HCT116 (cell line): ENCODE measurements at regions not wholly inside any gene's neighbourhood (a gene's known extent, or its start where the extent isn't known, plus 50 kb on each side); places are given as distances from the start of the nearest gene placed in this dataset.
"Not testable (repeated sequence)": the region's sequence is repeated elsewhere in the genome, so short reads cannot be mapped to it uniquely, and the experiment has no call there.

Experiments used
- ATAC-seq: fragments of 200-7000 bp; cut with Tn5 transposase; 2 replicates; pipeline ENCODE4 v1.9.1; 2020; ENCODE audit warnings: mild to moderate bottlenecking, moderate library complexity
- BruUV-seq: library from RNA; stranded (reverse); fragments of 400-500 nt; replicated peaks from 2 replicates; lab custom pipeline; 2021; lab: Mats Ljungman, UMichigan
- CTCF ChIA-PET: fragments of 300-600 bp; sonication (Branson Sonifier 250); formaldehyde crosslinking; loops from one replicate; lab custom pipeline; 2021; ENCODE audit warnings: antibody characterized with exemption; lab: Charles Lee
- POLR2A ChIA-PET: fragments of 300-600, 350-600 bp; sonication (Branson Sonifier 250); formaldehyde crosslinking; loops from one replicate; lab custom pipeline; 2021; ENCODE audit warnings: antibody characterized with exemption; lab: Charles Lee
- RAD21 ChIA-PET, 2 experiments: fragments of 300-600 bp; sonication (Branson Sonifier 250); formaldehyde crosslinking; loops; one replicate each; lab custom pipeline; 2023; ENCODE audit warnings: low total read pairs in 2 of 2; ENCODE audit not compliant: uncharacterized antibody in 2 of 2, unreplicated experiment in 2 of 2, low non-redundant PET in 1 of 2; lab: Charles Lee
- DNase-seq: peaks from one replicate; pipeline ENCODE4 v3.0.0-alpha.2; 2010; ENCODE audit warnings: low read depth, low spot score
- H2AFZ ChIP-seq: fragments of 200-600 bp; shearing (Covaris generic), sonication (generic); 2 replicates; pipeline ENCODE4 v1.6.1; 2017; ENCODE audit warnings: low read depth, mixed run types, mixed read lengths, antibody characterized with exemption, low read length; ENCODE audit not compliant: poor library complexity, severe bottlenecking
- H3K27ac ChIP-seq: 2 replicates; pipeline ENCODE4 v1.5.1; 2012; ENCODE audit warnings: low read depth, low read length
- H3K27me3 ChIP-seq: fragments of 200-600 bp; sonication (generic); 2 replicates; pipeline ENCODE4 v1.6.1; 2016; ENCODE audit warnings: mixed run types, low read length, mixed read lengths; ENCODE audit not compliant: insufficient read depth
- H3K36me3 ChIP-seq, 2 experiments: fragments of 200-500 bp in 1 of 2; fragments of 200-600 bp in 1 of 2; sonication (Bioruptor generic) in 1 of 2; sonication (generic) in 1 of 2; 2 replicates each; pipeline versions ENCODE4 v1.5.1 to v1.6.1; 2014 to 2016; ENCODE audit warnings: low read length in 2 of 2, inconsistent platforms in 1 of 2, mixed read lengths in 1 of 2, mixed run types in 1 of 2; ENCODE audit not compliant: insufficient read depth in 2 of 2, control insufficient read depth in 1 of 2
- H3K4me1 ChIP-seq, 2 experiments: fragments of 200-600 bp in 1 of 2; sonication (generic) in 1 of 2; 2 replicates each; pipeline versions ENCODE4 v1.5.1 to v1.6.1; 2012 to 2017; ENCODE audit warnings: low read length in 2 of 2, inconsistent platforms in 1 of 2, mild to moderate bottlenecking in 1 of 2, mixed read lengths in 1 of 2, mixed run types in 1 of 2, moderate library complexity in 1 of 2; ENCODE audit not compliant: insufficient read depth in 2 of 2, control insufficient read depth in 1 of 2
- H3K4me2 ChIP-seq: fragments of 200-600 bp; sonication (generic); 2 replicates; pipeline ENCODE4 v1.6.1; 2017; ENCODE audit warnings: mixed run types, low read length, mixed read lengths
- H3K4me3 ChIP-seq, 2 experiments: fragments of 200-600 bp in 1 of 2; sonication (generic) in 1 of 2; replicated peaks in 1 of 2; 2 replicates each; pipeline ENCODE4 v1.5.1; 2011 to 2016; ENCODE audit warnings: low read length in 2 of 2, control low read depth in 1 of 2, low read depth in 1 of 2, mild to moderate bottlenecking in 1 of 2, mixed read lengths in 1 of 2, mixed run types in 1 of 2
- H3K79me2 ChIP-seq: fragments of 200-600 bp; sonication (generic); 2 replicates; pipeline ENCODE4 v1.6.1; 2017; ENCODE audit warnings: mild to moderate bottlenecking, mixed run types, low read length, moderate library complexity, mixed read lengths; ENCODE audit not compliant: insufficient read depth
- H3K9ac ChIP-seq: fragments of 200-600 bp; sonication (generic); 2 replicates; pipeline ENCODE4 v1.6.1; 2016; ENCODE audit warnings: low read length, mixed read lengths
- H3K9me2 ChIP-seq: fragments of 200-600 bp; sonication (generic), shearing (Covaris generic); 2 replicates; pipeline ENCODE4 v1.6.1; 2017; ENCODE audit warnings: mixed run types, mild to moderate bottlenecking, moderate library complexity; ENCODE audit not compliant: insufficient read depth
- H3K9me3 ChIP-seq, 2 experiments: fragments of 200-500 bp in 1 of 2; fragments of 200-600 bp in 1 of 2; sonication (Bioruptor generic) in 1 of 2; sonication (generic) in 1 of 2; 2 replicates each; pipeline ENCODE4 v1.6.1; 2014 to 2017; ENCODE audit warnings: low read length in 2 of 2, mixed read lengths in 2 of 2, inconsistent platforms in 1 of 2, low read depth in 1 of 2, mild to moderate bottlenecking in 1 of 2, mixed run types in 1 of 2, moderate library complexity in 1 of 2; ENCODE audit not compliant: control insufficient read depth in 1 of 2, insufficient read depth in 1 of 2
- H4K20me1 ChIP-seq: fragments of 200-600 bp; sonication (generic), shearing (Covaris generic); 2 replicates; pipeline ENCODE4 v1.6.1; 2017; ENCODE audit warnings: mixed run types, mild to moderate bottlenecking, moderate library complexity; ENCODE audit not compliant: insufficient read depth
- EGR1 ChIP-seq: IDR thresholded peaks from 2 replicates; pipeline ENCODE4 v1.6.1; 2012; ENCODE audit warnings: low read depth
- EZH2phosphoT487 ChIP-seq: fragments of 200-600 bp; IDR thresholded peaks from 2 replicates; pipeline ENCODE4 v1.6.1; 2018; ENCODE audit warnings: antibody characterized with exemption, borderline replicate concordance
- FOSL1 ChIP-seq: IDR thresholded peaks from 2 replicates; pipeline ENCODE4 v1.6.1; 2012; ENCODE audit warnings: low read depth
- POLR2AphosphoS5 ChIP-seq: IDR thresholded peaks from 2 replicates; pipeline ENCODE4 v1.6.1; 2011; ENCODE audit warnings: mild to moderate bottlenecking, low read depth, low read length, moderate library complexity
- SIN3A ChIP-seq: IDR thresholded peaks from 2 replicates; pipeline ENCODE4 v1.6.1; 2012; ENCODE audit warnings: low read depth
- ZNF274 ChIP-seq: fragments of 200-500 bp; sonication (Bioruptor generic); IDR thresholded peaks from 2 replicates; pipeline ENCODE4 v1.6.1; 2014; ENCODE audit warnings: mild to moderate bottlenecking, low read depth, low read length, inconsistent platforms
- intact Hi-C: fragments of 100-400 bp; cut with micrococcal nuclease; formaldehyde crosslinking; loops from 2 replicates; pipeline ENCODE4 v1.10.0; 2022
- TF ChIP-seq, protein P1 (sequence below): IDR thresholded peaks from 2 replicates; pipeline ENCODE4 v1.6.1; 2012; ENCODE audit warnings: low read depth
- TF ChIP-seq, protein P2 (sequence below): IDR thresholded peaks from 2 replicates; pipeline ENCODE4 v1.6.1; 2012

DNA sequence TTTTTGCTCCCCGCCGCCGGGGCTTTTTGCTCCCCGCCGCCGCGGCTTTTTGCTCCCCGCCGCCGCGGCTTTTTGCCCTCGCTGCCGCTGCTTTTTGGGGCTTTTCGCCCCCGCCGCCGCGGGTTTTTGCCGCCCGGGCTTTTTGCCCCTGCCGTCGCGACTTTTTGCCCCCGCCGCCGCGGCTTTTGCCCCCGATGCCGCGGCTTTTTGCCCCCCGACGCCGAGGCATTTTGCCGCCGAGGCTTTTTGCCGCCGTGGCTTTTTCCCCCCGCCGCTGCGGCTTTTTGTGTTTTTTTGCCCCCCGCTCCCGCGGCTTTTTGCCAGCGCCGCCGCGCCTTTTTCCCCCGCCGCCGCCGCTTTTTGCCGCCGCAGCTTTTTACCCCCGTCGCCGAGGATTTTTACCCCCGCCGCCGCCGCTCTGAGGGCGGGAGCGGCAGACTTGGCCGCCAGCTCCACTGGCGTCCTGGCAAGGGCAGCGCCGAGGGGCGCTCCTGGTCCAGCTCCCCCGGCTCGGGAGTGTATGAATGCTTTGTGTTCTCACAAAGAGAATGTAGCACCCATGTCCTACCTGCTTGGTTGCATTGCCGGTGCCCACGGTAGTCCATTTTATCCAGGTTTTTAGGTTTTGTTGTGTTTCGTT is 151.7 kb downstream of the KCNJ18 start (continued):
- TF ChIP-seq, protein P1, sequence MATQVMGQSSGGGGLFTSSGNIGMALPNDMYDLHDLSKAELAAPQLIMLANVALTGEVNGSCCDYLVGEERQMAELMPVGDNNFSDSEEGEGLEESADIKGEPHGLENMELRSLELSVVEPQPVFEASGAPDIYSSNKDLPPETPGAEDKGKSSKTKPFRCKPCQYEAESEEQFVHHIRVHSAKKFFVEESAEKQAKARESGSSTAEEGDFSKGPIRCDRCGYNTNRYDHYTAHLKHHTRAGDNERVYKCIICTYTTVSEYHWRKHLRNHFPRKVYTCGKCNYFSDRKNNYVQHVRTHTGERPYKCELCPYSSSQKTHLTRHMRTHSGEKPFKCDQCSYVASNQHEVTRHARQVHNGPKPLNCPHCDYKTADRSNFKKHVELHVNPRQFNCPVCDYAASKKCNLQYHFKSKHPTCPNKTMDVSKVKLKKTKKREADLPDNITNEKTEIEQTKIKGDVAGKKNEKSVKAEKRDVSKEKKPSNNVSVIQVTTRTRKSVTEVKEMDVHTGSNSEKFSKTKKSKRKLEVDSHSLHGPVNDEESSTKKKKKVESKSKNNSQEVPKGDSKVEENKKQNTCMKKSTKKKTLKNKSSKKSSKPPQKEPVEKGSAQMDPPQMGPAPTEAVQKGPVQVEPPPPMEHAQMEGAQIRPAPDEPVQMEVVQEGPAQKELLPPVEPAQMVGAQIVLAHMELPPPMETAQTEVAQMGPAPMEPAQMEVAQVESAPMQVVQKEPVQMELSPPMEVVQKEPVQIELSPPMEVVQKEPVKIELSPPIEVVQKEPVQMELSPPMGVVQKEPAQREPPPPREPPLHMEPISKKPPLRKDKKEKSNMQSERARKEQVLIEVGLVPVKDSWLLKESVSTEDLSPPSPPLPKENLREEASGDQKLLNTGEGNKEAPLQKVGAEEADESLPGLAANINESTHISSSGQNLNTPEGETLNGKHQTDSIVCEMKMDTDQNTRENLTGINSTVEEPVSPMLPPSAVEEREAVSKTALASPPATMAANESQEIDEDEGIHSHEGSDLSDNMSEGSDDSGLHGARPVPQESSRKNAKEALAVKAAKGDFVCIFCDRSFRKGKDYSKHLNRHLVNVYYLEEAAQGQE: no peak
- TF ChIP-seq SIN3A: no peak
- TF ChIP-seq, protein P2, sequence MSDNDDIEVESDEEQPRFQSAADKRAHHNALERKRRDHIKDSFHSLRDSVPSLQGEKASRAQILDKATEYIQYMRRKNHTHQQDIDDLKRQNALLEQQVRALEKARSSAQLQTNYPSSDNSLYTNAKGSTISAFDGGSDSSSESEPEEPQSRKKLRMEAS: no peak
- TF ChIP-seq EGR1: no peak
- no peak for TF ChIP-seq POLR2AphosphoS5
- TF ChIP-seq EZH2phosphoT487: no peak
- no peak for TF ChIP-seq ZNF274
- TF ChIP-seq FOSL1: no peak

DNA sequence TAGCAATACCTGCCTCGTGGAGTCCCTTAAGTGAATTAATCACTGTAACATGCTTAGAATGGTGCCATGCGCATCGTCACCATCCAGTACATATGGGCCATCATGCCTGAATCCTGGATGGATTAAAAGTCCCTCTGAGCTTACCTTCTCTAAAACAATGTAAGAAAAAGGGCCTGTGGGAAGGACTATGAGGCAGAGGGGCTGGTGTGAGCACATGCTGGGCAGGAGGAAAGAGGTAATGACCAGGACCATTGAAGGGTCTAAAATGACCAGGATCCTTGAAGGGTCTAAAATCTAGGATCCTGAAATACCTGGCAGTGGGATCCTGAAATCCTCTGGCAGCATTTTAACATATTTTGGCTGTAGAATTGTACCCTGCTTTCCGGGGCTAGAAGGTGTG is 156.2 kb downstream of the KCNJ18 start:
- H3K9me3 ChIP-seq, H3K9ac ChIP-seq, H3K9me2 ChIP-seq, H3K27me3 ChIP-seq, POLR2A ChIA-PET, H3K4me1 ChIP-seq, DNase-seq, H3K36me3 ChIP-seq, H3K27ac ChIP-seq, H2AFZ ChIP-seq, ATAC-seq, BruUV-seq, intact Hi-C loops, CTCF ChIA-PET, H4K20me1 ChIP-seq, H3K4me3 ChIP-seq, H3K79me2 ChIP-seq, H3K4me2 ChIP-seq, RAD21 ChIA-PET: not testable (repeated sequence)

DNA sequence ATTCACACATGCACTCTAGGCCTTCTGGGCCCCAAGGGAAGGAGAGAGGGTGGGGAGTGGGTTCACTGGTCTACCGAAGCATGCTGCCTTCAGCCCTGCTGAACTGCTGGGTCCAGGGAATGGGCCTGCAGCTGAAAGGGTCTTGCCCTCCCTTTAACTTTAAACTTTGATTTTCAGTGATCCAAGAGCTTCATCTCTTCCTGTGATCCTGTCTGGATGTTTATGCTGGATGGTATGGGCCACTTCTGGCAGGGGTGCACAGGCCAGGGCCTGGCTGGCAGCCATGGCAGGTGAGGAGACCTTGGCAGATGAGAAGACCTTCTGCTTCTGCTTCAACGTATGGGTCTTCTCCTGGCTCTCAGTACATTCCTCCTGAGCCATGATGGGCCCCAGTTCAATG is 156.7 kb downstream of the KCNJ18 start:
- H3K9me3 ChIP-seq, intact Hi-C loops, ATAC-seq, POLR2A ChIA-PET, H3K9ac ChIP-seq, BruUV-seq, H3K9me2 ChIP-seq, H3K4me3 ChIP-seq, CTCF ChIA-PET, H3K79me2 ChIP-seq, H3K4me1 ChIP-seq, H4K20me1 ChIP-seq, H3K27me3 ChIP-seq, H3K4me2 ChIP-seq, RAD21 ChIA-PET, DNase-seq, H2AFZ ChIP-seq, H3K27ac ChIP-seq, H3K36me3 ChIP-seq: not testable (repeated sequence)

DNA sequence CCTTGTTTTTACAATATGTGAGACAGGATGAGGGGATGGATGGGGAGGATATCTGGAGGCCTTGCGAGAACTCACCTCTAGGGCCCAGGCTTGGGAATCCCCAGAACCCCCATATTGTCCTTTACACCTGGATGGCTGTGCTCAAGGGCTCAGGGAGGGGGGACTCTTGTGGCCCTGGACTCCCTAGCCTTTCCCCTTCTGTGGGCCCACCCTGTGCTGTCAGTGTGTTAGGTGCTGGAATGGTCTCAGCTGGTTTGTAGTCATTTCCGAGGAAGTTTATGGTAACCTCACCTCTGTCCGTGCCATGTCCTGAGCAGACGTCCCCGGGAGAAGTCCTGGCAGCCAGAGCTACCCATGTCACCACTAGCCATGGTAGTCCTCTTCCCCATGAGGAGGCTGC is 158.3 kb downstream of the KCNJ18 start:
- RAD21 ChIA-PET, H4K20me1 ChIP-seq, DNase-seq, H3K4me3 ChIP-seq, BruUV-seq, CTCF ChIA-PET, H3K36me3 ChIP-seq, intact Hi-C loops, H3K4me1 ChIP-seq, H3K27me3 ChIP-seq, H2AFZ ChIP-seq, POLR2A ChIA-PET, H3K4me2 ChIP-seq, H3K9me3 ChIP-seq, H3K79me2 ChIP-seq, ATAC-seq, H3K27ac ChIP-seq, H3K9me2 ChIP-seq, H3K9ac ChIP-seq: not testable (repeated sequence)
